ENCODE measurements at regions not wholly inside any gene's neighbourhood (a gene's known extent, or its start where the extent isn't known, plus 50 kb on each side); places are given as distances from the start of the nearest gene placed in this dataset.

GRCh38 chr7:51477819-51478218, 161.2 kb upstream of the COBL start:
- TF ChIP-seq CTCF (IDR thresholded peaks at IDR 0.05) (no peak), POLR2A (IDR thresholded peaks at IDR 0.05; ENCODE audit: low read depth) (no peak)
